GM21619 (cell line): ENCODE measurements at regions not wholly inside any gene's neighbourhood (a gene's known extent, or its start where the extent isn't known, plus 50 kb on each side); places are given as distances from the start of the nearest gene placed in this dataset.

Experiments
- ATAC-seq: cut with Tn5 transposase; IDR thresholded peaks from one replicate; pipeline ENCODE4 v1.9.1; 2021; ENCODE audit not compliant: unreplicated experiment

- ATAC-seq, result no peak
These were observed 79.2 kb upstream of the UQCRFS1 start for GRCh38 chr19:29292153-29292552.

DNA sequence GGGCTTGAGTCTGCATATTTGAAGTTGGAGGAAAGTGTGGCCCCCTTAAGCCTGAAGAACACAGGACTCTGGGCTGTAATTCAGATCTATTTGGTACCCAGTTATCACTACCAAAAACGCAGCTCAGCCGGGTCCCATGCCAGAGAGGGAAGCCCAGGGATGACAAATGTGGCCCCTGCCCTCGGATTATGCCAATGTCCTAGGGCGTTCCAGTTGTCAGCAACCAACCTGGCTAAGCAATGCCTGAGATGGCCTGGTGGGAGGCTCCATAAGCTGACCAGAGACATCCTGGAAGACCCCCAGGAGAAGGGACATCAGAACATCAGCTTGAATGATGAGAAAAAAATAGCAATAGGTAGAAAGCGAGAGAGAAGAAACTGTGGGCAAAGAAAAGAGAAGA, 79.6 kb upstream of the UQCRFS1 start:
- ATAC-seq, result no peak

DNA sequence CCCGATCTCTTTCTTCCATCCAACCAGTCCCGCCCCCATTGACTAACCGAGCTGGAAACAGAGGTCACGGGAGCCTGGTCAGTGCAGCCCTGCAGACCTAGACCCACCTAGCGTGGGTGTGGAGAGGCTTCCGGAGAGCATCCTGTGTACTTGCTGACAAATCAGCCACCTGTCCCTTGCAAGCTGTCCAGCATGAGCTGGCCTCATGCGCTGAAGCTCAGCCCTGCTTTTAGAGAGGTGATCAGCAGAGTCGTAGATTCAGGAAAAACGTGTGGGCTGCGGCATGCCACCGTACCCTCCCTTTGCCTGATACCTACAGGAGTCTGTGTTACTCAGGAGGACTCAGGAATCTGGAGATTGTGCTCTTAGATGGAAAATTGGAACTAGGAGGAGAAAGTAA, 80.3 kb upstream of the UQCRFS1 start:
- ATAC-seq, result no peak

- ATAC-seq, result no peak
These were observed 80.9 kb upstream of the UQCRFS1 start for GRCh38 chr19:29293736-29294342.

- ATAC-seq, result no peak
These were observed 81.4 kb upstream of the UQCRFS1 start for GRCh38 chr19:29294343-29294811.

DNA sequence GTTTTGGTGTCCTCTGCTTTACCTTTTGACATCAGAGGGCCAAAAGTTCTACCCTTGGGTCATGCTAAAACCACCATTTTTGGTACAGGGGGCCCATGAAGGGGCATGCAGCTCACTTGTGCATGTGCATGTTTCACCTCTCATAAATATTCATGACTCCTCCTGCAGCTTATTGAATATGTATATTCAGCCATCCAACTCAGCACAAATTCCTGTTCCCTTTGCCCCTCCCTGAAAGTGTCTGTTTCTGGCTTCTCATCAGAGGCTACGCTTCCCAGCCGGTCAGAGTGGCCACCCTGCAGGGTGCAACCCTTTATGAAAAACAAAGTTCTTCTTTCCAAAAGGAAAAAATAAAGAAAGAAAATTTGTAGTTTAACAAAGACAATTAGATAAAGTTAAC, 82.3 kb upstream of the UQCRFS1 start:
- no peak for ATAC-seq

DNA sequence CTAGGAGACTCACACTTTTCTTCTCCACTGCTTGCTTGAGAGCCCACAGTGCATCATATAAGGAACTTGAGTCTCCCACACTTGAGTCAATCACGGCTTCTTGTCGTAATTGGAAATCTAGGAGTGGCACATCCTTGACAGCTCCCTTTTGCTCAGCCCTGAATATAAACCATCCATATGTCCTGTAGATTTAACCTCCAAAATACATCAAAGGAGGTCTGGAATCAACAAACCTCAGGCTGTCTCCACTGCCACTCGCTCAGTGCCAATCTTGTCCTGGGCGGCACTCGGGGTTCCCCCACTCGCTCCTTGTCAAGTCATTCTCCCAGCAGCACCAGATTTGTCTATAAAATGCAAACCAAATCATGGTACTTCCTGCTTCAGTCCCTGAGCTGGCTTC, 84.4 kb upstream of the UQCRFS1 start:
- ATAC-seq, result no peak

DNA sequence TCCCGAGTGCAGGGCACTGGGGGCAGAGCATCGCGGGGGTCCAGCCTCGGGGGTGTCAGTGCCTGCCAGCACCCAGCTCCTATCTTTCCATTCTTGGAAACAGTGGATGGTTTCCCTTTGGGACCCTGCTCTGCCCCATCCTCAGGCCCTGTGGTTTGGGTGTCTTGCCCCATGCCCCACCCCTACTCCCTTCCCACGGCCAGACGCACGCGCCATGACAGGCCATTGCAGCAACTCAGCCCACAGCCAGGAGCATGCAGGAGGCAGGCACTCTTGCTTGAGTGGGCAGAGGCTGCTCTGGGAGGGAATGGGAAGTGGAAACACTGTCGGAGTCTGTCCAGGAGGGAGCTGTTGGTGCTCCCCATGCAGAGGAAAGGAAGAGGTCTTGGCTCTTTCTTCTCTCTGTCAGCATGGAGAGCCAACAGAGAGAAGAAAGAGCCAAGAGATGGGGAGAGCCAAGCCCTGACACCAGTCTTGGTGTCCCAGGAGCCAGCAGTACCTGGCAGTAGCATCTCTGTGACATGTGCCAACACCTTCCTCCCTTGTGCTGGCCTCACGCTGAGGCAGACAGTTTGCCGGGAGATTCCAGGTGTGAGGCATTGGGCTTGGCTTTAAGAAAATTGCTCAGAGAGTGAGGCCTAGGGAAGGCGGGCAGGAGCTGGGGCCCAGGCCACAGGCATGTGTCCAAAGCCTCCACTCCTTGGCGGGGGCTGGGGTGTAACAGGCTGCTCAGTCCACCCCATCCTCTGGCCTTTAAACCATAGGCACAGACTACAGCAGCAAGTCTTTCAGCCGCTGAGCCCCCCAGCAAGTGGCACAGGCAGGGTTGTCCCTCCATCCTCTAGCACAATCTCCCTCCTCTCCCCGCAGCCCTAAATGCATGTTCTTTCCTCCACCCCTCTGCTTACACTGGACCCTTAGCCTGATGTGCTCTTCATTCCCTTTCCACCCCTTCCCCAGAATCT, 86.7 kb upstream of the UQCRFS1 start:
- ATAC-seq, result no peak

- no peak for ATAC-seq
These were observed 89.3 kb upstream of the UQCRFS1 start for GRCh38 chr19:29302002-29302928.

DNA sequence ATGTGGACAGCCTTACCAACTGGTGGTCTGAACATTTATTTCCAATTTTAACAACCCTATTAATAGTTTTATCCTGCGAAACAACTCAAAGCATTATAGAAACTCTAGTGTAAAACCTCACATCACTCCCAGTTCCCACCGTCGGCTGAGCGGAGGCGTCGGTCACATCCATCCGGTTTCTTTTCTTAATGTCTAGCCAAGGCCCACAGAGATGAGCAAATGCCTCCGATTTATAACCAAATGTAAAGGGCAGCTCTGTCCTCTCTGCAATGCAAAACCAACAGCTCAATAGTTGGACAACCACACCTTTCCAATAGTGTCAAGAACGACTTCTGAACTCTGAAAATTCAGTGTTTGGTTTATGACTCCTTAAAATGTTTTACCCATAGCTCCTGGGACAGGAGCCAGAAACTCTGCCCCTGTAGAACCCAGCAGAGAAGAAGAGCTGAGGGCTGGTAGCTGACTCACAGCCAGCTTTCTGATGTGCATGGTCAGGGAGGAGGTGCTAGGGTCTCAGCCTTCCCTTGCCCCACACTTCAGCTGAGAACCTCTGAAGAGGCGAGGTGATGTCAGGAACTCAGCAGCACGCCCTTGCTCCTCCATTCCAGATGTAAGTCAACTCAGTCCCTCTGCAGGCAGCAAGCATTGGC, 90.2 kb upstream of the UQCRFS1 start:
- no peak for ATAC-seq

DNA sequence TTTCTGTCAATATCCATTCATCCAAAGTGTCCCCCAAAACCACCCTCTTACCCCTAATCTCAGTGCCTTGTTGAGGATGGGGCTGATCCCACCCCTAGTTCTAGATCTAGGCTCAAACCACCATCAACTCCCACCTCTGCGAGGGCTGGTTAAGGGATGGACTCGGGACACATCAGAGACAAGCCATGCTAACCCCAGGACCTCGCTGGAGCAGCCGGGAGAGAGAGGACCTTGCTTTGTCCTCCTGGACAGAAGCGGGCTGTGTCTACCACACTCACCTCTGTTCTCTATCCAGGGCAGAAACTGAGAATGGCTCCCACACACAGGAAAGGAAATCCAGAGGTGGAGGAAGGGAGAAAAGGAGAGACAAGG, 90.8 kb upstream of the UQCRFS1 start:
- ATAC-seq, result no peak

GRCh38 chr19:29305268-29305667, 92.3 kb upstream of the UQCRFS1 start:
- ATAC-seq, result no peak

GRCh38 chr19:29308977-29309590, 96.1 kb upstream of the UQCRFS1 start:
- ATAC-seq, result no peak

- ATAC-seq, result no peak
These were observed 96.7 kb upstream of the UQCRFS1 start for GRCh38 chr19:29309637-29310036.

DNA sequence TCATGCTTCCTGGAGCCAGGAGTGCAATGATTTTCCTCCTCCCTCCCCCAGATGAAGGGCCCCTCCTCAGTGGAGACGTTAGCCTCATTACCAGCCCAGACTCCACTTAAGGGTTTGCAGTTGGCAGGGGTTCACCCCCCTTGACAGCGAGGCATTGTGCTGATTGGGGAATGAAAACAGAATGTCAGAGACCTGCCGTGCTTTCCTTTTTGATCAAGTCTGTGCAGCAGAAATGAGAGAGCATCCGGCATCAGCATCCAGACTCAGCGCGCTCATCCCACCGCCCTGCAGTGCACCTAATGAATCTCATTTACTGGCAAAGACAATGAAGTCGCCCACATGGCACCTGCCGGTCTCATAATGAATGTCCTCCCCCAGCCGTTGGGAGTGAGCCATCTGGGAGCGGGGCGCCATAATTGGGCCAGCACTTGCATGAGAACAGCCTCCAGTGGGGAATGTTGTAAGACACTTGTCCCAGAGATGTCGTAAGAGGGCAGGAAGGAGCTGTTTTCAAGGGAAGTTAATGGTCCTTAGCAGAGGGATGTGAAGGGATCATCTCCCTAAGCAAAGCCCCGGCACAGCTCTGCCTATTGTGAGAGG, 98.3 kb upstream of the UQCRFS1 start:
- no peak for ATAC-seq

- ATAC-seq, result no peak
These were observed 102.7 kb upstream of the UQCRFS1 start for GRCh38 chr19:29315556-29316190.

DNA sequence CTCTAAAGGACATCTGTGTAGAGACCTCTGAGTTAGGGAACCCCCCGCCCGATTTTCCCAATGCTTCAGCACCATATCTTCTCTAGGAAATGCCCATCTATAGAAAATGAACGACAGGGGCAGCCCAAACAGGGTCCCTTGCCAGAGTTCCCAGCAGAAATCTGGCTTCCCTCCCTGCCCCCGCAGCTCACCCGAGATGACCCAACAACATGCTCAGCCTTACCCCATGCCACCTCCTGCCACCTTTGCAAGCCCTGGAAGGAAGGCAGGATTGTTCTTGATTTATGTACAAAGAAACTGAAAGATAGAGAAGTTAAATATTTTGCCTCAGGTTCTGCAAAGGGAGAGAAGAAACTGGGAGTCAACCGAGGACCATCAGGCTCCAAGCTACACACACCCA, 105.6 kb upstream of the UQCRFS1 start:
- no peak for ATAC-seq

GRCh38 chr19:29320086-29320485, 107.1 kb upstream of the UQCRFS1 start:
- ATAC-seq, result no peak

DNA sequence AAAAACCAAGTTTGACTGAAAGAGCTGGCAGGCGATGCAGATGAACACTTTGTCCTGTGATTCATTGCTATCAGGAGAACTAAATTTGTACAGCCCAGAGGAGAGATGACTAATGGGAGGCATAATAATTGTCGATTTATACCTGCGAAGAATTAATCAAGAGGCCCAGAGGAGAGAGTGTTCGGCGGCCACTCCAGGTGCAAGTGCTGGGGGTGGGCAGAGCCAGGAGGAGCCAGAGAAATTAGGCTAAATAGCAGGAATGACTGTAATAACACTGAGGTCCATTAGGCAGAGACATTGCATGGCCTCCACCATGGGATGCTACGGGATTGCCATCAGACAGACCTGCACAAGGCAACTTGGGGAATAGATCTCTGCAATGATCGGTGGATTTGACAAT, 107.7 kb upstream of the UQCRFS1 start:
- ATAC-seq, result no peak

- no peak for ATAC-seq
These were observed 108.2 kb upstream of the UQCRFS1 start for GRCh38 chr19:29321116-29321515.
